ENCODE measurements at regions not wholly inside any gene's neighbourhood (a gene's known extent, or its start where the extent isn't known, plus 50 kb on each side); places are given as distances from the start of the nearest gene placed in this dataset.

- no peak overlapping the region for H3K27ac ChIP-seq
- no peaks in the 10 kb centered on the region for H3K9me3 ChIP-seq
- no peak for DNase-seq
- H3K36me3 ChIP-seq = no peaks in the 10 kb centered on the region
- H3K27me3 ChIP-seq = no peaks in the 10 kb centered on the region
- H3K4me1 ChIP-seq = peaks cover 0 to 11% (median 0%) of the 10 kb centered on the region in 4 donors
- TF ChIP-seq CTCF (IDR thresholded peaks at IDR 0.05) = no peak
- no peak for TF ChIP-seq POLR2A (IDR thresholded peaks at IDR 0.05)
- no peak overlapping the region for H3K4me3 ChIP-seq
Observed at GRCh38 chr15:39429898-39430357, 151.0 kb upstream of the THBS1 start.

- TF ChIP-seq POLR2A (IDR thresholded peaks at IDR 0.05) = no peak
- TF ChIP-seq CTCF (IDR thresholded peaks at IDR 0.05) = no peak
- no peaks in the 10 kb centered on the region for H3K9me3 ChIP-seq
- no peaks in the 10 kb centered on the region for H3K27me3 ChIP-seq
- no peak overlapping the region for H3K27ac ChIP-seq
- peaks cover 0 to 11% (median 0%) of the 10 kb centered on the region in 4 donors for H3K4me1 ChIP-seq
- no peaks in the 10 kb centered on the region for H3K36me3 ChIP-seq
- H3K4me3 ChIP-seq = no peak overlapping the region
- no peak for DNase-seq
Observed at GRCh38 chr15:39430389-39430788, 150.5 kb upstream of the THBS1 start.

- no peak overlapping the region for H3K27ac ChIP-seq
- TF ChIP-seq CTCF (IDR thresholded peaks at IDR 0.05) (no peak), POLR2A (IDR thresholded peaks at IDR 0.05) (no peak)
- peaks cover 0 to 11% (median 0%) of the 10 kb centered on the region in 4 donors for H3K4me1 ChIP-seq
- no peaks in the 10 kb centered on the region for H3K27me3 ChIP-seq
- H3K9me3 ChIP-seq = no peaks in the 10 kb centered on the region
- no peak for DNase-seq
- H3K4me3 ChIP-seq = no peak overlapping the region
- H3K36me3 ChIP-seq = no peaks in the 10 kb centered on the region
Observed at GRCh38 chr15:39431376-39431775, 149.5 kb upstream of the THBS1 start.

GRCh38 chr15:39432026-39432425 lies 148.9 kb upstream of the THBS1 start:
- TF ChIP-seq POLR2A (IDR thresholded peaks at IDR 0.05) (no peak), CTCF (IDR thresholded peaks at IDR 0.05) (no peak)
- Histone ChIP-seq H3K27ac (no peak overlapping the region), H3K4me1 (peaks cover 0 to 11% (median 0%) of the 10 kb centered on the region in 4 donors), H3K27me3 (no peaks in the 10 kb centered on the region), H3K36me3 (no peaks in the 10 kb centered on the region), H3K4me3 (no peak overlapping the region), H3K9me3 (no peaks in the 10 kb centered on the region)
- no peak for DNase-seq

- DNase-seq = no peak
- H3K9me3 ChIP-seq = no peaks in the 10 kb centered on the region
- peaks cover 0 to 5% (median 0%) of the 10 kb centered on the region in 4 donors for H3K4me1 ChIP-seq
Observed at GRCh38 chr15:39432912-39433348, 147.9 kb upstream of the THBS1 start.

More at GRCh38 chr15:39432912-39433348, 147.9 kb upstream of the THBS1 start:
- TF ChIP-seq CTCF (IDR thresholded peaks at IDR 0.05) = no peak
- no peak for TF ChIP-seq POLR2A (IDR thresholded peaks at IDR 0.05)
- H3K36me3 ChIP-seq = no peaks in the 10 kb centered on the region
- H3K27ac ChIP-seq = peak overlapping the region in 2 of 4 donors; percentile 5 to 39
- H3K27me3 ChIP-seq = no peaks in the 10 kb centered on the region
- H3K4me3 ChIP-seq = no peak overlapping the region
